ENCODE measurements at regions not wholly inside any gene's neighbourhood (a gene's known extent, or its start where the extent isn't known, plus 50 kb on each side); places are given as distances from the start of the nearest gene placed in this dataset.
A peak's percentile ranks its signal among the peaks of the same experiment; 100 is the strongest.
"Not testable (repeated sequence)": the region's sequence is repeated elsewhere in the genome, so short reads cannot be mapped to it uniquely, and the experiment has no call there.

GRCh38 chr6:56720202-56720601, 77.5 kb upstream of the DST start (continued):
- TF ChIP-seq, protein P1, sequence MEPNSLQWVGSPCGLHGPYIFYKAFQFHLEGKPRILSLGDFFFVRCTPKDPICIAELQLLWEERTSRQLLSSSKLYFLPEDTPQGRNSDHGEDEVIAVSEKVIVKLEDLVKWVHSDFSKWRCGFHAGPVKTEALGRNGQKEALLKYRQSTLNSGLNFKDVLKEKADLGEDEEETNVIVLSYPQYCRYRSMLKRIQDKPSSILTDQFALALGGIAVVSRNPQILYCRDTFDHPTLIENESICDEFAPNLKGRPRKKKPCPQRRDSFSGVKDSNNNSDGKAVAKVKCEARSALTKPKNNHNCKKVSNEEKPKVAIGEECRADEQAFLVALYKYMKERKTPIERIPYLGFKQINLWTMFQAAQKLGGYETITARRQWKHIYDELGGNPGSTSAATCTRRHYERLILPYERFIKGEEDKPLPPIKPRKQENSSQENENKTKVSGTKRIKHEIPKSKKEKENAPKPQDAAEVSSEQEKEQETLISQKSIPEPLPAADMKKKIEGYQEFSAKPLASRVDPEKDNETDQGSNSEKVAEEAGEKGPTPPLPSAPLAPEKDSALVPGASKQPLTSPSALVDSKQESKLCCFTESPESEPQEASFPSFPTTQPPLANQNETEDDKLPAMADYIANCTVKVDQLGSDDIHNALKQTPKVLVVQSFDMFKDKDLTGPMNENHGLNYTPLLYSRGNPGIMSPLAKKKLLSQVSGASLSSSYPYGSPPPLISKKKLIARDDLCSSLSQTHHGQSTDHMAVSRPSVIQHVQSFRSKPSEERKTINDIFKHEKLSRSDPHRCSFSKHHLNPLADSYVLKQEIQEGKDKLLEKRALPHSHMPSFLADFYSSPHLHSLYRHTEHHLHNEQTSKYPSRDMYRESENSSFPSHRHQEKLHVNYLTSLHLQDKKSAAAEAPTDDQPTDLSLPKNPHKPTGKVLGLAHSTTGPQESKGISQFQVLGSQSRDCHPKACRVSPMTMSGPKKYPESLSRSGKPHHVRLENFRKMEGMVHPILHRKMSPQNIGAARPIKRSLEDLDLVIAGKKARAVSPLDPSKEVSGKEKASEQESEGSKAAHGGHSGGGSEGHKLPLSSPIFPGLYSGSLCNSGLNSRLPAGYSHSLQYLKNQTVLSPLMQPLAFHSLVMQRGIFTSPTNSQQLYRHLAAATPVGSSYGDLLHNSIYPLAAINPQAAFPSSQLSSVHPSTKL (CRISPR knock-in tag; IDR thresholded peaks at IDR 0.05): peak; percentile 81

DNA sequence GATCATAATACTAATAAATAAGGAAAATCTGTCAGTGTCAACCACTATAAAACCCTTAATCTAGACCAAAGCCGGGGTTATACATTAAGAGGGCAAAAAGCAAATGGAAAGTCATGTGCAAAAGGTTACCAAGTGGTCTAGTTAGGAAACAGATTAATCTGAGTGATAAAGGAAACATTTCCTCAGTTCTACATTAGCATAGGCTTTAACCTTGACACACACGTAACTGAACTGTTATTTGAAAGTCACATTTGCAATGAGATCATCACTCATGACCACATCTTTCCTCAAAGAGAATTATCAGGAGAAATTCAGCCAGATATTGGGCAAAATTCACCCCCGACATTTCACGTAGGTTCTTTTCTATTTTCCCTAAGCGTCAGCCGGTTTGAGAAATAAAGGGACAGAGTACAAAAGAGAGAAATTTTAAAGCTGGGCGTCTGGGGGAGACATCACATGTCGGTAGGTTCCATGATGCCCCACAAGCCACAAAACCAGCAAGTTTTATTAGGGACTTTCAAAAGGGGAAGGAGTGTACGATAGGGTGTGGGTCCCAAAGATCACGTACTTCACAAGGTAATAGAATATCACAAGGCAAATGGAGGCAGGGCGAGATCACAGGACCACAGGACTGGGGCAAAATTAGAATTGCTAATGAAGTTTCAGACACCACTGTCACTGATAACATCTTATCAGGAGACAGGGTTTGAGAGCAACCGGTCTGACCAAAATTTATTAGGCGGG, 76.8 kb upstream of the DST start:
- in situ Hi-C loops (cut with HindIII; ENCODE audit: extremely low pct_ligation_motif_present, low pct_unique_long_range_greater_than_20kb): loop anchor here (5.0 kb wide), 1 partner anchor 33 kb away; no protein-coding TSS in a partner anchor
- POLR2A ChIA-PET: not testable (repeated sequence)

More for the DNA sequence above, 76.8 kb upstream of the DST start:
- H3K4me2 ChIP-seq (ENCODE audit: low read depth, low read length); H2AFZ ChIP-seq (ENCODE audit: low read length); BruUV-seq (replicated peaks); intact Hi-C loops (cut with micrococcal nuclease; ENCODE audit: unreplicated experiment); H3K4me3 ChIP-seq (replicated peaks in 1 of 3; ENCODE audit: insufficient read depth in 1 of 3, low read depth in 2 of 3, low read length in 3 of 3); H3K9me3 ChIP-seq (ENCODE audit: low read length); H3K36me3 ChIP-seq (replicated peaks in 1 of 2; ENCODE audit: control insufficient read depth in 1 of 2, insufficient read depth in 2 of 2, low read length in 2 of 2); ATAC-seq; FAIRE-seq; H4K20me1 ChIP-seq (ENCODE audit: insufficient read depth, low read length); H3K9ac ChIP-seq (ENCODE audit: insufficient read depth, low read depth, low read length); H3K79me2 ChIP-seq (ENCODE audit: insufficient read depth, low read length); H3K27me3 ChIP-seq (ENCODE audit: control insufficient read depth in 1 of 2, insufficient read depth in 2 of 2, low read length in 2 of 2); CTCF ChIA-PET (ENCODE audit: low intra/inter-chr PET ratio, low total read pairs); H3K27ac ChIP-seq (ENCODE audit: extremely low read length, insufficient read depth, low read length): not testable (repeated sequence)
- H3K4me1 ChIP-seq (ENCODE audit: insufficient read depth, low read length): peaks cover 42% of the 10 kb centered on the region
- peak; percentile 16 for DNase-seq (ENCODE audit: low spot score)
- WGBS (ENCODE audit: low lambda C conversion rate): 95% methylated on average over 13 of the region's 13 CpGs

Data from HepG2 (cell line).